ENCODE measurements at regions not wholly inside any gene's neighbourhood (a gene's known extent, or its start where the extent isn't known, plus 50 kb on each side); places are given as distances from the start of the nearest gene placed in this dataset.

GRCh38 chr11:41675205-41675604 is 215.8 kb upstream of the LRRC4C start:
- CTCF ChIA-PET (ENCODE audit: unreplicated experiment): no interaction called here
- Histone ChIP-seq H2AFZ (ENCODE audit: low read length) (no peak overlapping the region), H3K79me2 (ENCODE audit: insufficient read depth, low read depth, low read length) (no peaks in the 10 kb centered on the region), H3K9me3 (ENCODE audit: low read length) (no peaks in the 10 kb centered on the region), H4K20me1 (ENCODE audit: insufficient read depth, low read length) (no peaks in the 10 kb centered on the region), H3K36me3 (ENCODE audit: insufficient read depth, low read length) (no peaks in the 10 kb centered on the region), H3K4me2 (ENCODE audit: low read length) (no peak overlapping the region), H3K9me2 (ENCODE audit: insufficient read depth, low read length) (no peaks in the 10 kb centered on the region), H3K4me1 (ENCODE audit: insufficient read depth, low read length, poor library complexity, severe bottlenecking) (no peaks in the 10 kb centered on the region), H3K27ac (ENCODE audit: low read depth, low read length, poor library complexity, severe bottlenecking) (no peak overlapping the region), H3K4me3 (ENCODE audit: low read depth, low read length, poor library complexity, severe bottlenecking) (no peak overlapping the region)
- no TSS peak for BruUV-seq (replicated peaks)
- intact Hi-C loops (cut with micrococcal nuclease; ENCODE audit: unreplicated experiment): no loop called here
- TF ChIP-seq, protein P1, sequence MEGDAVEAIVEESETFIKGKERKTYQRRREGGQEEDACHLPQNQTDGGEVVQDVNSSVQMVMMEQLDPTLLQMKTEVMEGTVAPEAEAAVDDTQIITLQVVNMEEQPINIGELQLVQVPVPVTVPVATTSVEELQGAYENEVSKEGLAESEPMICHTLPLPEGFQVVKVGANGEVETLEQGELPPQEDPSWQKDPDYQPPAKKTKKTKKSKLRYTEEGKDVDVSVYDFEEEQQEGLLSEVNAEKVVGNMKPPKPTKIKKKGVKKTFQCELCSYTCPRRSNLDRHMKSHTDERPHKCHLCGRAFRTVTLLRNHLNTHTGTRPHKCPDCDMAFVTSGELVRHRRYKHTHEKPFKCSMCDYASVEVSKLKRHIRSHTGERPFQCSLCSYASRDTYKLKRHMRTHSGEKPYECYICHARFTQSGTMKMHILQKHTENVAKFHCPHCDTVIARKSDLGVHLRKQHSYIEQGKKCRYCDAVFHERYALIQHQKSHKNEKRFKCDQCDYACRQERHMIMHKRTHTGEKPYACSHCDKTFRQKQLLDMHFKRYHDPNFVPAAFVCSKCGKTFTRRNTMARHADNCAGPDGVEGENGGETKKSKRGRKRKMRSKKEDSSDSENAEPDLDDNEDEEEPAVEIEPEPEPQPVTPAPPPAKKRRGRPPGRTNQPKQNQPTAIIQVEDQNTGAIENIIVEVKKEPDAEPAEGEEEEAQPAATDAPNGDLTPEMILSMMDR (conservative IDR thresholded peaks at IDR 0.05; ENCODE audit: low read length): no peak
- no peak for TF ChIP-seq EZH2phosphoT487 (IDR thresholded peaks at IDR 0.05; ENCODE audit: borderline replicate concordance, low read depth, low read length)
- DNase-seq (ENCODE audit: low spot score): no peak
- POLR2A ChIA-PET: no interaction called here

- Histone ChIP-seq H3K36me3 (ENCODE audit: insufficient read depth, low read length) (no peaks in the 10 kb centered on the region), H3K4me1 (ENCODE audit: insufficient read depth, low read length, poor library complexity, severe bottlenecking) (no peaks in the 10 kb centered on the region), H3K9me3 (ENCODE audit: low read length) (no peaks in the 10 kb centered on the region), H3K4me2 (ENCODE audit: low read length) (no peak overlapping the region), H4K20me1 (ENCODE audit: insufficient read depth, low read length) (no peaks in the 10 kb centered on the region), H3K9me2 (ENCODE audit: insufficient read depth, low read length) (no peaks in the 10 kb centered on the region), H3K79me2 (ENCODE audit: insufficient read depth, low read depth, low read length) (no peaks in the 10 kb centered on the region), H3K4me3 (ENCODE audit: low read depth, low read length, poor library complexity, severe bottlenecking) (no peak overlapping the region), H3K27ac (ENCODE audit: low read depth, low read length, poor library complexity, severe bottlenecking) (no peak overlapping the region), H2AFZ (ENCODE audit: low read length) (no peak overlapping the region)
- POLR2A ChIA-PET: no interaction called here
- no peak for TF ChIP-seq EZH2phosphoT487 (IDR thresholded peaks at IDR 0.05; ENCODE audit: borderline replicate concordance, low read depth, low read length)
- TF ChIP-seq, protein P1 (conservative IDR thresholded peaks at IDR 0.05; ENCODE audit: low read length): no peak
- intact Hi-C loops (cut with micrococcal nuclease; ENCODE audit: unreplicated experiment): no loop called here
- no peak for DNase-seq (ENCODE audit: low spot score)
- no TSS peak for BruUV-seq (replicated peaks)
- CTCF ChIA-PET (ENCODE audit: unreplicated experiment): no interaction called here
Measured at GRCh38 chr11:41713030-41713429, 253.6 kb upstream of the LRRC4C start.

DNA sequence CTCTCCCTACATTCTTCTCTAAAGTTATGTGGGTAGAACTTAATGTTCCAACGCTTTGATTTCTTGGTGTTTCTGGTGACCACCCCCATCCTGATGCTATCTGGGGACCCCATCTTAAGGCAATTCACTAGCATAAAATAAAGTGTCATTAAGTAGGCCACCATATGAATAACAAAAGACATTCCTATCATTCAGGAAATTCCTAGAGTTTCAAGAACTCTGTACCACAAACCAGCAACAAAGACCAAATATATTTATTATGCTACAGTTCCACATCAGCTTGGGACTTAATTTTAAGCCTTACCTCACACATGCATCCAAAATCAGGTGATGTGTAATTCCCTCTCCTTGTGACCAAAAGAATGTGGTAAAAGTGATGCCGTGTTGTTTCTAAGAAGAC is 254.6 kb upstream of the LRRC4C start:
- Histone ChIP-seq H2AFZ (ENCODE audit: low read length) (no peak overlapping the region), H3K4me3 (ENCODE audit: low read depth, low read length, poor library complexity, severe bottlenecking) (no peak overlapping the region), H3K36me3 (ENCODE audit: insufficient read depth, low read length) (no peaks in the 10 kb centered on the region), H3K4me2 (ENCODE audit: low read length) (no peak overlapping the region), H4K20me1 (ENCODE audit: insufficient read depth, low read length) (no peaks in the 10 kb centered on the region), H3K79me2 (ENCODE audit: insufficient read depth, low read depth, low read length) (no peaks in the 10 kb centered on the region), H3K27ac (ENCODE audit: low read depth, low read length, poor library complexity, severe bottlenecking) (no peak overlapping the region), H3K9me2 (ENCODE audit: insufficient read depth, low read length) (no peaks in the 10 kb centered on the region), H3K9me3 (ENCODE audit: low read length) (no peaks in the 10 kb centered on the region), H3K4me1 (ENCODE audit: insufficient read depth, low read length, poor library complexity, severe bottlenecking) (no peaks in the 10 kb centered on the region)
- CTCF ChIA-PET (ENCODE audit: unreplicated experiment): no interaction called here
- intact Hi-C loops (cut with micrococcal nuclease; ENCODE audit: unreplicated experiment): no loop called here
- BruUV-seq (replicated peaks): no TSS peak
- TF ChIP-seq EZH2phosphoT487 (IDR thresholded peaks at IDR 0.05; ENCODE audit: borderline replicate concordance, low read depth, low read length): no peak
- TF ChIP-seq, protein P1 (conservative IDR thresholded peaks at IDR 0.05; ENCODE audit: low read length): no peak
- no peak for DNase-seq (ENCODE audit: low spot score)
- POLR2A ChIA-PET: no interaction called here

Measured in OCI-LY7 (cell line).